ENCODE measurements at regions not wholly inside any gene's neighbourhood (a gene's known extent, or its start where the extent isn't known, plus 50 kb on each side); places are given as distances from the start of the nearest gene placed in this dataset.

DNA sequence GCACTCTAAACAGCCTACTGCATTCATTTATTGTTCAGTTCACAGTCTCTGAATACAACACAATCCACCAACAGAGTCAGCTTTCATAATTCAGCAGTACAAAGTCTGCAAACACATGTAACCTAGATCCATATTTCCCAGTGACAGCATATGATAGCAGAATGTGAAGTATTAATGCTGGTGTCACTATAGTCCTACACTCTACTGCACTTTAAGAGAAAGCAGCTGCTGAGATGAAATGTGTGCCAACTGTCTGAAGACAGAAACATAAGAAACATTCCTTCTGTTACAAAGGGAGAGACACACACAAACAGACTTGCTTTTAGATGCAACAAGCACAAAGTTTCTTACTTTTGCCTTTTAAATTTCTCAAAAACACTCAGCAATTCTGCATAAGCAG, 441.8 kb downstream of the ZEB2 start:
- DNase-seq = no peak

DNA sequence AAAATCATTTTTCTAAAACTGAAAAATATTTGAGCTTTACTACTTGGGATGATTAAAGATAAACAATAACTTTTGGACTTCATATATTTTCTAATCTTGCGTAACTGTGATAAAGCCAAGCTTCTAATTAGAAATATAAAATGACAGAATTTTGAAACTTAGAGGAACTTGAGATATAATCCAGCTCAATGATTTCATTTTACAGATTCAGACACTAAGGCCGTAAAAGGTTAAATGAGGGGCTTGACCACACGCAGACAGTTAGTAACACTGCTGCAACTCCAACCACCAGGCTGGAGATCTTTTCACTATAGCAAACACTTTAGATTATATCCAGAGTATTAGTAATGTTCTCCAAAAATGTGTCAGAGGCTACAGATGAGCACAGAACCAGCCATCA, 445.5 kb downstream of the ZEB2 start:
- no peak for DNase-seq

DNA sequence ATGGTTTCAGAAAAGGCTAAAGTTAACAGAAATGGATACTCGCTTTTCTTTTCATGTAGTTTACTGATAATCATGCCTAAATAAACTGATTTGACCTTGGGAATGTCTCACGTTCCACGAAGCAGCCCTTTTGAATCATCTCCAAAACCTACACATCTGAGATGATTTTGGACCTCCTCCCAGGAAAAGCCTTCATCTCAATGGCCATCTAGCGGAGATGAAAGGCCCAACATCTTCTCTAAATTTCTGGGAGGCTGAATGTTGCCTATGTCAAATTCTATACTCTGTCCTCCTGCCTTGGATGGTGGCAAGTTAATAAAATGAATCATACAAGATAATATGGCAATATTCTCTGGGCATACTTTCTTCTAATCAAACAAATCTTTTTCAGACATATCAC, 448.5 kb downstream of the ZEB2 start:
- no peak for DNase-seq

DNA sequence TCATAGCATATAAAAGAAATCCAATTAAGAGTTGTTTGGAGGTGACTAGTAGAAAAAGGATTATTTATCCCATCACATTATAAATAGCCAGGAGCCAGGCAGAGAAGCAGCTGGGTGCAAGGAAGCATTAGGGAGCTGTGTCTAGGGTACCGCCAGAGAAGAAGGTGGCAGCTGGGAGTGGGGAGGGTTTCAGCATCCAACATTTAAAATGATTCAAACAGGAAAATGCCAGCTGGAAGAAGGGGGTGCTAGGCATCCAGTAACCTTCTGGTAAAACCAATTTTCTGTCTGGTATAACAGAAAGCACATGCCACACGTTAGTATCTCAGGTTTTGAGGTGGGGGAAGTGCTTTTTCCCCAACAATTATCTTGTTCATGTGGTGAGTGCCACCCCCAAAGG, 452.4 kb downstream of the ZEB2 start:
- no peak for DNase-seq

DNA sequence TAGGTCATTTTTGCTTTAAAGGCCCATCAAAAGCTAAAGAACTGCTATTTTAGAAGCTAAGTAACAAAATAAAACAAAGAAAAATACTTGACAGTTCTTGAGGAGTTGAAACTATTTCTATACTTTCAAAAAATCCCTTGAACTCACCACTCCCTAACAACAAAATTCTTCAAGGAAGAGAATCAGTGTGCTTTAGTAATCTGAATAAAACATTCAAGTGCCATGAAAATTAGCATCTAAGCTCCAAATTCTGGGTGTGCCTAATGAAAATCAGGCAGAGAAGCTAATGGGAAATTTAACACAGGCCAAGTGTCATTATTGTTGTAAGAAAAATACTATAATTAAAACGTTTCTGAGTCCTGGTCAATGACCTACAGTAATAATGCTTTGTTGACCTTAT, 456.3 kb downstream of the ZEB2 start:
- no peak for DNase-seq

DNA sequence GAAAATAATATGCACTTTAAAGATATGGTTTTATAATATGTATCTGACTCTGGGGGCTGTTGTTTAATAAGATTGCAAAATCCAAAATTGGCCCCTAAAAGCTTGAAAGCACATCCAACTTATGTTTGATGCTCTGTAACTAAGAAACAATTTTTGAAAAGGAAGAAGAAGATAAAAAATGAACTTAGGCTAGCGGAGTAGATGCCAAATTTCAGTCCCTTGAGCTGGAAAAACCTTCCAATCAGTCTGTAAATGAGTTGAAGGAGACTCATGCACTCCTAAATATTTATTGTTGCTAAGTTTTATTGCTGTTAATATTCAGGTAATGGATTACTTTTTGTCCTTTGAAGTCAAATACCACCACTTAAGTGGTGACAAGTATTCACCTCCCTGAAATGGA, 465.0 kb downstream of the ZEB2 start:
- no peak for DNase-seq

DNA sequence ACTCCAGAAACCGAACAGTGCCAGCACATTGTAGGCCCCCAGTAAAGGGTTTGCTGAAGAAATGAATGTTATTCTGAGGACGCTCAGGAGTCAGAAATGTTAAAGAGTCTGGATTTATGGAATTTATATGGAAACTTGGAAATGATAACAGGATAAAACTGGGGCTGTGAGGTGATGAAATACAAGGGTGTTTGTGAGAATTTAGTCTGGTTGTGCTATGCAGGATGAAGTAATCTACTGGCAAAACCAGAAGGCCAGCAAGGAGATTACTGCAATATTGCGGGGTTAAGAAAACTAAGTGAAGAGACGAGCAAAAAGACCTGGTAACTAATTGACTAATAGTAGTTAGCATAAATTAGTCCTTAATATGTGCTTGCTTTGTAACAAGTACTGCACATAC, 467.8 kb downstream of the ZEB2 start:
- DNase-seq = no peak

DNA sequence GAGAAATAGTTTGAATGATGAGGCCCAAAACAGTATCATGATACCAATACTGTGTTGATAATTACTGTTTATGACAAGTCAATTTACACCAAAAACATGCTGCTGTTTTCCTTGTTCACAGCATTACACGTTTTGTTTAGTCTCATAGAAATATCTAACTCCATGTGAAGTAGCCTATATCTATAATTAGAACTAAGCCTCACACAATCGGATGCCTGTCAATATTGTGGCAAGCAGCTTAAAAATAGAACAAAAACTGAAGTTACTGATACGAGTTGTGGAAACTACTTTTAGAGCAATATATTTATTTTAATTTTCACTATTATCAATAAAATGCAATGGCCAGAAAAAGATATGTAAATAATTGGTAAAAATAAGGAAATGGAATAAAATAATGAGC, 470.8 kb downstream of the ZEB2 start:
- no peak for DNase-seq

DNA sequence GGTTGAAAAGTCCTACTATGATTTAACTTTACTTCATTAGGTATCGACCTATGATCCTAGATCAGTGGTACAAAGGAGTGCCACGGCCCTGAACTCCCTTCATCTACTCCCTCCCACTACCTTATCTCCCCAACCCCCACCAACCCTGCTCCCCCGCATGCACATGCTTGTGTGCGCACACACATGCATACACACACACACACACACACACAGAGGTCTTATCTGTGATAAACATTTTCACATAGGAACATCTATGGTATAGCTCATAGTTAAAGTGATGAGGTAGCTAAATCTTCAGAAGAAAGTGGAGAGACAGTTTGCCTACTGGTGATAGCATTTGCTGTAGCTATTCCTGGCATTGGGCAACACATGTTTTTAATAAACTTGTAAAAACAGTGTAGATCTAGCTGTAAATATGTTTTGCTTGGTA, 471.3 kb downstream of the ZEB2 start:
- DNase-seq = no peak

DNA sequence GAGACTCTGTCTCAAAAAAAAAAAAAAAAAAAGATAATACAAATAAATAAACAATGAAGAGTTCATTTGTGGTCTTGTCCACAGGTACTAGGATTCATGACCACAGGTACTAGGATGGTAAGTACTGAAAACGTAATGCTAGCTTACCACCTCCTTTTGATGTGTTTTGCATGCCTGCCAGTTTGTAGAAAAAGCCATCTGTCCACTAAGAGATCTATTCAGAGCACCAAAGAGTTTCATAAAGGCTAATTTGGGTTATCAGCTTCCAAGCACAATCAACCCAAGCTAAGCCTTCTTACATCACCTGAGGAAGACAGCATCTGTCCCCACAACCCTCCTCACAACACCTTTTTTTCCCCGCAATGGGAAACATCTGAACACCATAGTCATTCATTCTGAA, 477.2 kb downstream of the ZEB2 start:
- no peak for DNase-seq

DNA sequence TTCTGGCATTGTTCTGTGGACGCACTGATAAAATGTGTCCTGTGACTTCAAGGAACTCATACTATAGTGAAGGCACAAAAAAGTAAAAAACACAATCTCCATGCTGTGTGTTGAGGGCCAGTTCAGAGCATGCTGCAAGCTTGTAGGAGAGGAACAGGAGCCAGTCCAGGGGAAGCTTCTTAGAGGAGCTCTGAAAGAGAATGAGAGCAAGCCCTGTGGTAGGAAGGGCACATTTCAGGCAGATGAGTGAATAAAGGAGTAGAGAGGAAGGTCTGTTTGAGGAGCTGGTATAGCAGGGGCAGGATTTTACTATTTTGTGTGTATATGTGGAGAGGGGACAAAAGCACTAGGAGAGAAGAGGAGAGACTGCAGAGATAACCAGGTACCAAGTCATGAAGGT, 478.3 kb downstream of the ZEB2 start:
- no peak for DNase-seq

DNA sequence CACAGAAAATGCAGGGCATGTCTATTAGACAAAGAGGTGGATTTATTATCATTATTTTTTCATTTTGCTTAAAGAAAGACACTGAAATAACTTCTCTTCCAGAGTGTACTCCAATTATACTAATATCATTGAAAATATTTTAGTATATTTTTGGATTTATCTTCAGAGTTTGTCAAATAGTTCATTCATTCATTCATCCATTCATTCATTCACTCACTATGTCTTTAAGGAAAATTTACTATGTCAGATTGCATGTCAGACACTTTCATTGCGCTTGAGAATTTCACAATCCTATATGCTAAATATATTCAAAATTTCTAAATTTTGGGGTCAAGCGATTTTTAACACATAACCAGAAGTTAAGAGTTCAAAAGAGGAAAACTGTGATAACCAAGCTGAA, 479.1 kb downstream of the ZEB2 start:
- DNase-seq = no peak

DNA sequence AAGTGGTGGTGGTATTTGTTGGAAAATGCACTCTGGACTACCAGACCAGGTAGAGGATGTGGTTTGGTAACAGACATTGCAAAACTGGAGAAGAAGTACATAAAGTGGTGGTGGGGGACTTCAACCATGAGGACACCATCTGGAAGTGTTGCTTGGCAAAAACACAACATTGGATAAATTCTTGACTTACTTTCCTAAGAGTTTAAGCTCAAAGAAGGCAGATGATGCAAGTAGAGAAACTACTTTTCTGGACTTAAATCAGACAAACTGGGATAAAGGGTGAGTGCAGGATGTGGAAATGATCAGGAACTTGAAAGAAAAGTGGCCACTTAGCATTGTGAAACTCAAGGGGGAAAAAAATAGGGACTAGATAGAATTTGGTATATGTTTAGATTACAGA, 487.4 kb downstream of the ZEB2 start:
- no peak for DNase-seq

DNA sequence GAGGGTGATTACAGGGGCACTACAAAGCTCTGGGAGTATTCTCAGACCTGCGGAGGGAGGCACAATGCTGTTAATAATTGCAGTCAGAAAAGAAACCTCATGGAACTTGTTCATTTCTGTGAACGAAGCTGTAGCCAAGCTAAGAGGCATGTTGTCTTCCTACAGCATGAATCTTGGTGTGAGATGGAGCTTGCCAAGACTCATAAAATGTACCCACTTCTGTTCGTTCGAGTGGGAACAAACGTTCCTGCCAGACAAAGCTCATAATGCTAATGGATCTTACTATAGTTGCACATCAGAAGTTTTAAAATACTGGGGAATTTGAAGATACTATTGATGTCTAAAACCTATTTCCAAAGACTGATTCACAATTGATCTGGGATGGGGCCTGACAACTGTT, 489.1 kb downstream of the ZEB2 start:
- no peak for DNase-seq

DNA sequence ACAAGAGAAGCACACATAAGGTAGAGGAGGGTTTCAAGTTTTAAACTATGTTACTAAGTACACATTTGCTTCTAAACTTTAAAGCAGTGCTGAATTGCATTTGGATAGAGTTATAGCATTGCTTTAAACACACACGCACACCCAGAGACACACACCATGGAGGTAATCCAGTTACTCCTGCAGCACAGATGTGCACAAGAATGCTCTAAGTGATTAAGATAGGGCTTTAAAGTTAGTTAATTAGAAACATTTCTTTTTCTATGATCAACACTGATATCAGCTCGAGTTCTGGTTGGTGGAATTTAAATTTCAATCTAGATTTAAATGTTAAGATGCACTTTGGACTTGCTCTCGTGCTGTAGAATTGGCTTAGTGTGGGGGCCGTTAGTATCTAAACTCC, 492.3 kb downstream of the ZEB2 start:
- no peak for DNase-seq

DNA sequence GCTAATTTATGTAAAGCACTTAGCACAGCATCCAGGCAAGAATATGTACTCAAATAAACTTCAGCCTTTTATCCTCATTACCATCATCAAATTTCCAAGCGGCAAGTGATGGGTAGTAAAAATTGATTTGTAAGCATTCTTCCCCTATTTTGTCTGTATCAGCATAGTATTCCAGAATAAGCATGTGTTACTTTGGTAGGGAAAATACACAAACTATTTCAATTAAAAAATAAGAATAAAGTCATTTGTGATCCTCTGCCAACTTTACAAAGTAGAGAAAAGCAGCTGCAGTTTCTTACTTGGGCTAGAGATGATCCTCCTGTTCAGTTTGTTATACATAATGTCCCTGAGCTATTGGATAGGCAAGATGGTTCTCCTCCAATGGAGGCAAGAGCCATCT, 493.2 kb downstream of the ZEB2 start:
- no peak for DNase-seq

DNA sequence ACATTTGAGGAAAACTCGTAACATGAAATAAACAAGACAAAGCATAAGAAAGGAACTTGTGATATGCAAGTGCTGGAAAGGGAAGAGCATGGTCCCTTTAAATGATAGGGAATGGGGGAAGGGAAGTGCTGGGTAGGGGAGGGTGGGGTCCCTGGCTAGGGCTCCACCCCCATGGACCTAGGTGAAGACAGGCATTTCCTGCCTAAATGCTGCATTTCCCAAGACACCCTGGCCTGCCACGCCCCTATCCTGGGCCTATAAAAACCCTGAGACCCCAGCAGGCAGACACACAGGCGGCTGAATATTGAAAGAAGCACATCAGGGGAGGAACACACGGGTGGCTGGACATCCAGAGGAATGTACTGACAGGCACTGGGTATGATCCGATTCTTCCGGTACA, 499.9 kb downstream of the ZEB2 start:
- no peak for DNase-seq

DNA sequence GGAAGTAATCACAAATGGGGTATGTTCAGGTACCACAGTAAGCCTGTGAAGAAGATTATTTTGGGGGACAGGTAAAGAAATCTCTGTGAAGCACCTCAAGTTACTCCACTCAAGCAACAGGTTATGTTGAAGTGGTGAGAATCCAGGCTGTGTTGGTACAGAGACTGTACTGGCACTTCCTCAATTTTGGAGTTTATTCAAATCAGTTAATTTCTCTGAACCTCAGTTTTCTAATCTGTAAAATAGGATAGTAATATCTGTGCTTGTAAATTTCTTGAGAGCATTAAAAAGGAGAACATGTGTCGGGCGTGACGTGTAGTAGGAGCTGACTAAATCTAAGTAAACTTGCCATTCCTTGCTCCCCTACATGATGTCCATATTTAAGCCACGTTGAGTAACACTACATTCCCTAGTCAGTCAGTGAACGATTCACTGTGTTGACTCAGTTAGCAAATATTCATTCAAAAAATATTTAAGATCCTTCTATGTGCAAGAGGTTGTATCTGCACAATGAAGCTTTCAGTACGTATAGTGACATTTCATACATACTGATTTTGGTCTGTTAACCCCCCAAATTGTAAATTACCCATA, 504.2 kb downstream of the ZEB2 start:
- no peak for DNase-seq

DNA sequence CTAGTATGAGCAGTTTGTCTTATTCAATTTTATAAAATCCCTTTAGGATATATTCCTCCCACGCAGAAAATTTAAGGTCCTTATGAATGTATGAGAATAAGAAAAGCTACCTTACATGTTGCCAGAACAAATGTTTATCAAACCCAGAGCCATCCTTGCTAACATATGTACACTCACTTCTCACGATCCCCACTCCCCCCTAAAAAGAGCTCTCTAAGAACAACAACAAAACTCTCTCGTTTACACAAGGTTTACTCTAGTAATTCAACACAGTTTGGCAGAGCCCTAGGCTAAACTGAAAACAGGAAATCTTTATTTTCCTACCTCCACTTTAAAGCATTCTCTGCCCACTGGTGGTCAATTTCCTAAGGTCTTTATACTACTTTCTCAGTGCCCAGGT, 504.9 kb downstream of the ZEB2 start:
- DNase-seq = no peak

DNA sequence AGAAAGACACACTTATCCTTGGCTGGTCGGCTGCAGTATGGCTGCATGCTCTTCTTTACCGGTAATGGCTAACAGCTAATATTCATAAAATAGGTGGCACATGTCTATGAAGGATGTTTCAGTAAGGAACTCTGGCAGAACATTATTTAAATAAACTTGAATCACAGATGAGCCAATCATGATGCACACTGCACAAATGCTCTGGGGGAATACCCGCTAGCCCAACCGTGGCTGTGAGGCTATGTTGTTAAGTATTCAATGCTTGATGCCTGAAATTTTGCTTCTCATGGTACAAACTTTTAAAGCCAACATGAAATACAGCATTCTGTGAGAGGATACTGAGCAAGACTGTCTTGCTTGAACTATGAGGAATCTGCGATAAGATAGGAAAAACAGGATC, 505.8 kb downstream of the ZEB2 start:
- DNase-seq = no peak

DNA sequence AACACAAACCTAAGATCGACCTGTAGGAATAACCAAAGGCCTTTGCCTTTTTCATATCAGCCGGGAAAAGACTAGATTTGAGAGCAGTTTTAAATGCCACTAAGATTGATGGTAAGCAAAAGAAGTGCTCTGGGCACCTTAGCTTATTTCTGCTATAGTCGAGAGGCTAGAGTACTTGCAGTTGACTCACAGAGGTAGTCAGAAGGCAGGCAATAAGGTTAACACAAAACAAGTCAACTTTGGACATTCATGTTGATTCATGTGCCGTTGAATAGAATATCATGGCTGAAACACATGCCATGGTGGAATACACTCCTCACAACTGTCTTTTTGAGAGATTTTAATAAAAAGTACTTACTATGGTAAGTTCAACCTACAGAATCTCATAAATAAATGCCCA, 507.6 kb downstream of the ZEB2 start:
- DNase-seq = no peak

DNA sequence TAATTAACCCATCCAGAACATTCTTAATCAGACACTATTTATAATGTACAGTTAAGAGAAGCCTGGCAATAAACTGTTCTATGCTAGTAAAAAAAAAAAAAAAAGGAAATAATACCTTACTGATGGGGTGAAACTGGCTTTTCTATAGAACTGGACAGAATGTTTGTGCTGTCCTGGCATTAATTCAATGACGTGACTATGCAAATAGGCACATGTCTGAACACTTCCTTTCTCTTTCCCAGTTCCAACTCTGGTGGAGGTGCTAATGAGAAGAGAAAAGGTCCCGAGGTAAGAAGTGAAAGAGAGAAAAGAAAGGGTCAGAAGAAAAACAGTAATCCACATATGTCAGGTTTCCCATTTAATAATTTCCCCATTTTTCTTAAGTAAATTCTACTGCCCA, 508.4 kb downstream of the ZEB2 start:
- DNase-seq = no peak

DNA sequence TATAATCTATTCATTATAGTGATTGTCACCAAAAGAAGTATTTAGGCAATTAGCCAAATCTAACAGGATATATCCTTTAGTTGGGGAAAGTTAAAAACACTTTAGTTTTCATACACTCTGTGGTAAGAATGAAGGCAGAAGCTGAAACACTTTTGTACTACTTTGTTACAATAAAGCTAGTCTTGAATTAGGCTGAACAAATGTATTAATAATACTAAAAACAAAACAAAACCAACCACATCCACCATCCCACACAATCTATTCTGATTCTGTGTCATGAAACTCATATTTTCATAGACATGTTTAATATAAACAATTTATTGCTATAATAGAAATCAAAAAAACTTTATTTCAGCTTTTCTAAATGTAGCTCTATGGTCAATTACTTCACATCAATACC, 508.8 kb downstream of the ZEB2 start:
- DNase-seq = no peak

DNA sequence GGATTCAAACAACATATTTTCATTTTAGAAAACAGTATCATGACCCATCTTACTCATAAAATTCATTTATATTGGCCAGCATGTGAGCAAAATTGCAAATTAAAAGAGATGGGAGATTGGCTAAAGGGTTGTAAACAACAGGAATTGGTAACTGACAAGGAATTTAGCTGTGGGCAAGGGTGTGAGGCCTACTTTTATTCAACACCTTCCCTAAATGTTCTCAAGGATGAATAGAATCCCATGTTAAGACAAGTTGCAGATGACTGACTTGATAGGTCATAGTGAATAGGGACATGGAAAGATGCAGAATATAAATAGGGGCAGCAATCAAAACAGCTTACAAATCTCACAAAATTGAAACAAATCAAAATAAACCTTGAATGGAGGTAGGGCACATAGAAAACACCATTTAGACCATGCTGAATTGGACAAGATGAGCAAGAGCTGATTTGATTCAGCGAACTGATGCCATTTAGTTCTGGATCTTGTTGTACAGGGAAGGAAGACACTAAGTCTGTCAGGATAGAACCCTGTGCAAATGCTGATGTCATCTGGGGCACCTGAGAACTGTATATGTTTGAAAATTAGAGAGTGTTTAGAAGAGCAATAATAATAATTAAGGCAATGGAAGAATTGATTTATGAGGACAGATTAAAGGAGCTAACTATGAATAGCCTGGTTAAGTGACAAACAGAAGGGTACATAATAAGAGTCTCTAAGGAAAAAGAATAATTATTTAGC, 509.7 kb downstream of the ZEB2 start:
- DNase-seq = no peak

DNA sequence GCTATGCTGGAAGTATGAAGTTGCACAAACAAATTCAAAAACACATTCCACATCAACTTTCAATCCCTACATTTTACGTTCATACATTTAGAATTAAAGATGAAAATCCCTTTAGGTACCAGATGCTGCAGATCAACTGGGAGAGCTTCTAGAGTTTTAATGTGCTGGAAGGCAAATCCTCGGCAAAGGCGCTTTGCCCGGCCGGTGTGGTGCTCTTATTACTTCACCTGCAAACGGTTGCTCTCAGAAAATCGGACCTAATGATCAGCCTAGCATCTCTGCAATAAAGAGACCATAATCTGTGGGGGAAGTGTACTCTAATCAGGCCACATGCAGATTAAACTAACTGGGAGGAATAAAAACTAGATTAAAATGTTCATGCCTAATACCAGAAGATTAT, 513.8 kb downstream of the ZEB2 start:
- no peak for DNase-seq
